A673 (cell line): ENCODE measurements at regions not wholly inside any gene's neighbourhood (a gene's known extent, or its start where the extent isn't known, plus 50 kb on each side); places are given as distances from the start of the nearest gene placed in this dataset.

Source experiments
- EZH2 ChIP-seq: fragments of 200-600 bp; sonication (generic); IDR thresholded peaks from 2 replicates; pipeline ENCODE4 v1.6.1; 2017; ENCODE audit warnings: borderline replicate concordance, low read depth, mild to moderate bottlenecking, mixed read lengths, antibody characterized with exemption, low read length; ENCODE audit not compliant: poor library complexity, severe bottlenecking
- TF ChIP-seq, protein P1 (sequence below): fragments of 300-800, 200-600 bp; sonication (generic); conservative IDR thresholded peaks from 2 replicates; pipeline ENCODE4 v1.5.1; 2017; ENCODE audit warnings: low read depth, mild to moderate bottlenecking, antibody characterized with exemption, low read length, moderate library complexity, mixed read lengths

DNA sequence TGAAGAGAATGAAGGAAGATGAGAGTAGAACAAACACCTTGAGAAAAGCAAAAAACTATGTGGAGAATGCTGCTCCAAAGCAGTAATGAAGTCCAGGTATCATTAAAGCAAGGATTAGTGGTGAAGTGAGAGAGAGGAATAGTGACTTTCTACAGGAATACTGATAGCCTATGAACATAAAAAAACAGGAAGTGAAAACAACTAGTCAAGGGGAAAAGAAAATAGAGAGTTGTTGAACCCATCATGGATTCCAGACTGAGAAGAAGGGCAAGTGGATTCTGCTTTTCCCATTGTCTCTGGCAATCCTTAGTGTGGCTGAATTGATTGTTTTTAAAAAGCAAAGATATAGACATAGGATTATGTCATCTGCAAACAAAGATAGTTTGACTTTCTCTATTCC, 119.9 kb upstream of the LHX8 start:
- TF ChIP-seq, protein P1, sequence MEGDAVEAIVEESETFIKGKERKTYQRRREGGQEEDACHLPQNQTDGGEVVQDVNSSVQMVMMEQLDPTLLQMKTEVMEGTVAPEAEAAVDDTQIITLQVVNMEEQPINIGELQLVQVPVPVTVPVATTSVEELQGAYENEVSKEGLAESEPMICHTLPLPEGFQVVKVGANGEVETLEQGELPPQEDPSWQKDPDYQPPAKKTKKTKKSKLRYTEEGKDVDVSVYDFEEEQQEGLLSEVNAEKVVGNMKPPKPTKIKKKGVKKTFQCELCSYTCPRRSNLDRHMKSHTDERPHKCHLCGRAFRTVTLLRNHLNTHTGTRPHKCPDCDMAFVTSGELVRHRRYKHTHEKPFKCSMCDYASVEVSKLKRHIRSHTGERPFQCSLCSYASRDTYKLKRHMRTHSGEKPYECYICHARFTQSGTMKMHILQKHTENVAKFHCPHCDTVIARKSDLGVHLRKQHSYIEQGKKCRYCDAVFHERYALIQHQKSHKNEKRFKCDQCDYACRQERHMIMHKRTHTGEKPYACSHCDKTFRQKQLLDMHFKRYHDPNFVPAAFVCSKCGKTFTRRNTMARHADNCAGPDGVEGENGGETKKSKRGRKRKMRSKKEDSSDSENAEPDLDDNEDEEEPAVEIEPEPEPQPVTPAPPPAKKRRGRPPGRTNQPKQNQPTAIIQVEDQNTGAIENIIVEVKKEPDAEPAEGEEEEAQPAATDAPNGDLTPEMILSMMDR: no peak
- no peak for TF ChIP-seq EZH2
